ENCODE measurements at regions not wholly inside any gene's neighbourhood (a gene's known extent, or its start where the extent isn't known, plus 50 kb on each side); places are given as distances from the start of the nearest gene placed in this dataset.
"Not testable (repeated sequence)": the region's sequence is repeated elsewhere in the genome, so short reads cannot be mapped to it uniquely, and the experiment has no call there.

DNA sequence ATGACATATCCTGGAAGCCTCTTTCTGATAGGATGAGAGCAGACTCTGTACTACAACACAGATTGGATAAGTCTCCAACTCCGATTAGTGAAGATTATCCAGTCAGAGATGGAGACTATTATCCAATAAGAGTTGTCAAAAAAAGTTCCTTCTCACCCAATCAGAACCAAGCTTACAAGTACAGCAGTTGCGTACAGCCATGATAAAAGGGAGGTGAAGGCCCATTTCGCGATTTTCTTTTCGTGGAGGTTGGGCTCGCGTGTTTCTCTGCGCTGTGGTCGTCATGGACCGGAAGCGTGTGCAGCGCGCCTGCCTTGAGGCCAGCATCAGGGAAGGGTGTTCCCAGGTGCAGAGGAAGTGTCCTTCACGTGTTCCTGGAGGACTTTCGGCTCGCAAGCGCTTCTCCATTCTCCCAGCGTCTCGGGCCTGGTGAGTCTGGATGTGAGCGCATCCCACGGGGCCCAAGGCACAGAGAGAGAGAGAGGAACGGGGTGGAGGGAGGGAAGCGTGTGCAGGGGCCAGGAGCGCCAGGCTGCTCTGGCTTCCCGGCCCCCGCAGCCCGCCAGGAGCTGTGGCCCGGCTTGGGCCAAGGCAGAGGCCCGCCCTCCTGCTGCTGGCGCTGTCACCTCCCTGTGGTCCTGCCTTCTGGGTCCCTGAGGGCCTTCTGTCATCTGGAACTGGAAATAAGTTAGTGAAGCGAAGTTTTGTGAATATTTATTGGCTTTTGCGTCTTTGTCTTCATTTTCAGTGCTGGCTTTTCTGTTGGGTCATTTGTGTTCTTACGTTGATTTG lies 53.9 kb downstream of the CDRT15L2 start:
- not testable (repeated sequence) for TF ChIP-seq POLR2AphosphoS5, EP300, POLR2A (IDR thresholded peaks at IDR 0.05)
- TF ChIP-seq, protein P1, sequence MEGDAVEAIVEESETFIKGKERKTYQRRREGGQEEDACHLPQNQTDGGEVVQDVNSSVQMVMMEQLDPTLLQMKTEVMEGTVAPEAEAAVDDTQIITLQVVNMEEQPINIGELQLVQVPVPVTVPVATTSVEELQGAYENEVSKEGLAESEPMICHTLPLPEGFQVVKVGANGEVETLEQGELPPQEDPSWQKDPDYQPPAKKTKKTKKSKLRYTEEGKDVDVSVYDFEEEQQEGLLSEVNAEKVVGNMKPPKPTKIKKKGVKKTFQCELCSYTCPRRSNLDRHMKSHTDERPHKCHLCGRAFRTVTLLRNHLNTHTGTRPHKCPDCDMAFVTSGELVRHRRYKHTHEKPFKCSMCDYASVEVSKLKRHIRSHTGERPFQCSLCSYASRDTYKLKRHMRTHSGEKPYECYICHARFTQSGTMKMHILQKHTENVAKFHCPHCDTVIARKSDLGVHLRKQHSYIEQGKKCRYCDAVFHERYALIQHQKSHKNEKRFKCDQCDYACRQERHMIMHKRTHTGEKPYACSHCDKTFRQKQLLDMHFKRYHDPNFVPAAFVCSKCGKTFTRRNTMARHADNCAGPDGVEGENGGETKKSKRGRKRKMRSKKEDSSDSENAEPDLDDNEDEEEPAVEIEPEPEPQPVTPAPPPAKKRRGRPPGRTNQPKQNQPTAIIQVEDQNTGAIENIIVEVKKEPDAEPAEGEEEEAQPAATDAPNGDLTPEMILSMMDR (IDR thresholded peaks at IDR 0.05), result not testable (repeated sequence)
